ENCODE measurements at regions not wholly inside any gene's neighbourhood (a gene's known extent, or its start where the extent isn't known, plus 50 kb on each side); places are given as distances from the start of the nearest gene placed in this dataset.
A peak's percentile ranks its signal among the peaks of the same experiment; 100 is the strongest.

DNA sequence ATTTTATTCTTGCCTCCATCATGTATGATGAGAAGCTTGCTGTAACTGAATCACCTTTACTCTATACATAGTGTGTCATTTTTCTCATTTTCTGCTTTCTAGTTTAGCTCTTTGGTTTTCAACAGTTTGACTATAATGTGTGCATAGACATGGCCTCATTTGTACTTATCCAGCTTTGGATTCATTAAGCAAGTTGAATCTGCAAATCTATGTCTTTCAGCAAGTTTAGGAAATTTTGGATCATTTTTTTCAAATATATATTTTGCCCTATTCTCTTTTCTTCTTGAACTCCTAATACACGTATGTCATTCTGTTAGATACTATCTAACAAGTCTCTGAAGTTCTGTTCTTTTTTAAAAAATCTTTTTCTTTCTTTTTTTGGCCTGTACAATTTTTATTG is 57.8 kb downstream of the PRLHR start:
- in situ Hi-C loops (cut with HindIII; ENCODE audit: low sequenced_read_pairs), result no loop called here
- TF ChIP-seq, protein P1, sequence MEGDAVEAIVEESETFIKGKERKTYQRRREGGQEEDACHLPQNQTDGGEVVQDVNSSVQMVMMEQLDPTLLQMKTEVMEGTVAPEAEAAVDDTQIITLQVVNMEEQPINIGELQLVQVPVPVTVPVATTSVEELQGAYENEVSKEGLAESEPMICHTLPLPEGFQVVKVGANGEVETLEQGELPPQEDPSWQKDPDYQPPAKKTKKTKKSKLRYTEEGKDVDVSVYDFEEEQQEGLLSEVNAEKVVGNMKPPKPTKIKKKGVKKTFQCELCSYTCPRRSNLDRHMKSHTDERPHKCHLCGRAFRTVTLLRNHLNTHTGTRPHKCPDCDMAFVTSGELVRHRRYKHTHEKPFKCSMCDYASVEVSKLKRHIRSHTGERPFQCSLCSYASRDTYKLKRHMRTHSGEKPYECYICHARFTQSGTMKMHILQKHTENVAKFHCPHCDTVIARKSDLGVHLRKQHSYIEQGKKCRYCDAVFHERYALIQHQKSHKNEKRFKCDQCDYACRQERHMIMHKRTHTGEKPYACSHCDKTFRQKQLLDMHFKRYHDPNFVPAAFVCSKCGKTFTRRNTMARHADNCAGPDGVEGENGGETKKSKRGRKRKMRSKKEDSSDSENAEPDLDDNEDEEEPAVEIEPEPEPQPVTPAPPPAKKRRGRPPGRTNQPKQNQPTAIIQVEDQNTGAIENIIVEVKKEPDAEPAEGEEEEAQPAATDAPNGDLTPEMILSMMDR (IDR thresholded peaks at IDR 0.05; ENCODE audit: low read depth, low read length), result no peak
- H3K4me3 ChIP-seq (ENCODE audit: low read depth, low read length), result no peak overlapping the region
- no peak for DNase-seq (ENCODE audit: low read depth, low spot score)

DNA sequence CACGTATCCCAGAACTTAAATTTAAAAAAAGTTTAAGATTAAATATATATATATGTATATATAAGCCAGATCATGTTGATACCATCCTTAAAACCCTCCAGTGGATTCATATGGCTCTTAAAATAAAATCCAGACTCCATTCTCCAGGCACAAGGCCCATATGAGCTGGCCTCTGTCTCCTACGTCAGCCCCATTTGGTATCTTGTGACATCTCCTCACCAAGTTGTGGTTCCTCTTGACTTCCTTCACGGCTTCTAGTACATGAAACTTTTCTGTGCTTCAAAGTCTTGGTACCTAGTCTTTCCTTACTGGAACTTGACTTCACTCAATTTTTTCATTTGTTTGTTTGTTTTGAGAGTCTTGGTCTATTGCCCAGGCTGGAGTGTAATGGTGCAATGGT is 61.3 kb downstream of the PRLHR start:
- no peak for DNase-seq (ENCODE audit: low read depth, low spot score)
- H3K4me3 ChIP-seq (ENCODE audit: low read depth, low read length), result no peak overlapping the region
- in situ Hi-C loops (cut with HindIII; ENCODE audit: low sequenced_read_pairs), result no loop called here
- TF ChIP-seq, protein P1 (IDR thresholded peaks at IDR 0.05; ENCODE audit: low read depth, low read length), result no peak

DNA sequence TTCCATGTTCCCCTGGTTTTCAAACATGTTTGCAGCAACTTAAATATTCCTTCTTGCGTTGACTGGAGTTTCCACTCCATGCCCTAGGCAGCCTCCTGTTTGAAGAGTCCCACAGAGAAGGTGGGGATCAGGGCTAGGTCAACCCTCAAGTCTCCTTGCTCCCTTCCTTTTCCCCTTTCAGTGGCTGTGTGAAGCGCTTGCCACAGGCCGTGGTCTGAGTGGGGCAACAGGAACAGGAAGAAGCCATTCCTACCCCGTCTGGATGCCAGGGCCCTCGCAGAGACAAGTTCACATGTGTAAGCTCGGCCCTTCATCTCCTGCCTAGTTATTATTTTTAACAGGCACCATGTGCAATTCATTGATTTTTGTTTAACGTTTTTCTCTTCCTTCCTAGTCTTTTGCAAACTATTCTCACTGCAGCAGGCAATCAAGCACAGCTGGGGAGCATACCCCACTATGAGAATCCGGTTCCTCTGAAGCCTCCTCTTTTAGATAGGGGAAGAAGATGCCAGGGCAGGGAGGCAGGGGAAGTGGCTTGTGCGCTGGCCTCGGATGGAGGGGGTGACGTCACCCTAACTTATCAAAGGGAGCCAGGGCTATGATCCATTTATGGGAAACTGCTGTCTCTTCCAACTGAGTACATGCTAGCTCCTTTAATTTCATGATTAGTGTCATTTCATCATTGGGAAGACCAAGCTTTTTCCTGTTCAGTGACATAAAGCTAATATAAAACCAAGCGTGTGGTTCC is 64.2 kb downstream of the PRLHR start:
- DNase-seq (ENCODE audit: low read depth, low spot score), result no peak
- TF ChIP-seq, protein P1 (IDR thresholded peaks at IDR 0.05; ENCODE audit: low read depth, low read length), result no peak

DNA sequence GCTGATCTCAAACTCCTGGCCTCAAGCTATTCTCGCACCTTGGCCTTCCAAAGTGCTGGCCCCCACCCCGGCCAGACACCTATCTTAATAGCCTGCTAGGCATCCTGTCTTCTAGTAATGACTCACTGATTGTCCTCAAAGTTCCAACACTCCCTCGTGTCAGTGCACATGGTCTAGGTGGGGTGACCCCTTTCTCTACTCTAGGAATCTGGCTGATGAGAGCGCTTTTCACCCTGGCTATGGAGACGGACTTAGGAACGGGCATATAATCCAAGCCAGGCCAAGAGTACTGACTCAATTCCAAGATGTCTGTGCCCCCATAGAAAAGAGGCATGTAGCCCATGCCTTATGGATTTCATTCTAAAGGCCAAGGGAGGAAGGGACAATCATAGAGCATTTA is 67.0 kb downstream of the PRLHR start:
- in situ Hi-C loops (cut with HindIII; ENCODE audit: low sequenced_read_pairs), result no loop called here
- no peak for DNase-seq (ENCODE audit: low read depth, low spot score)
- TF ChIP-seq, protein P1 (IDR thresholded peaks at IDR 0.05; ENCODE audit: low read depth, low read length), result no peak
- no peak overlapping the region for H3K4me3 ChIP-seq (ENCODE audit: low read depth, low read length)

More for the DNA sequence above, 64.2 kb downstream of the PRLHR start:
- H3K4me3 ChIP-seq (ENCODE audit: low read depth, low read length), result no peak overlapping the region
- in situ Hi-C loops (cut with HindIII; ENCODE audit: low sequenced_read_pairs), result no loop called here

DNA sequence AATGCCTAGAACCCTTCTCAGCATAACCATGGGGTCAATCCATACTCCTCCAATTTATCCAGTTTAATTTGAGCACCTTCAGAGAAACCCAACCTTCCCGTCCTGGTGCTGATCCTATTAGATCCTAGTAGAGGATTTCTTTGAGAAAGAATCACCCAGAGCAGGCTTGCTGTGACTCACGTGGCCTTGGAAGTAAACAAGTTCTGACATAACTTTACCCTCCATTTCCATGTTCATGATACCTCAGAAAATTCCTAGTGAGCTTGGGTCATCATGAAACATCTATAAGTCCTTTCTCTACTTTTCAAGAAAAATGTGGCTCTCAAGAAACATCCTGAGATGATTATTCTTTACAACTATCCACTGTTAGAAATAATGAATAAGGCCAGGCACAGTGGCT is 71.7 kb downstream of the PRLHR start:
- DNase-seq (ENCODE audit: low read depth, low spot score), result no peak
- in situ Hi-C loops (cut with HindIII; ENCODE audit: low sequenced_read_pairs), result no loop called here
- H3K4me3 ChIP-seq (ENCODE audit: low read depth, low read length), result no peak overlapping the region
- TF ChIP-seq, protein P1 (IDR thresholded peaks at IDR 0.05; ENCODE audit: low read depth, low read length), result no peak

DNA sequence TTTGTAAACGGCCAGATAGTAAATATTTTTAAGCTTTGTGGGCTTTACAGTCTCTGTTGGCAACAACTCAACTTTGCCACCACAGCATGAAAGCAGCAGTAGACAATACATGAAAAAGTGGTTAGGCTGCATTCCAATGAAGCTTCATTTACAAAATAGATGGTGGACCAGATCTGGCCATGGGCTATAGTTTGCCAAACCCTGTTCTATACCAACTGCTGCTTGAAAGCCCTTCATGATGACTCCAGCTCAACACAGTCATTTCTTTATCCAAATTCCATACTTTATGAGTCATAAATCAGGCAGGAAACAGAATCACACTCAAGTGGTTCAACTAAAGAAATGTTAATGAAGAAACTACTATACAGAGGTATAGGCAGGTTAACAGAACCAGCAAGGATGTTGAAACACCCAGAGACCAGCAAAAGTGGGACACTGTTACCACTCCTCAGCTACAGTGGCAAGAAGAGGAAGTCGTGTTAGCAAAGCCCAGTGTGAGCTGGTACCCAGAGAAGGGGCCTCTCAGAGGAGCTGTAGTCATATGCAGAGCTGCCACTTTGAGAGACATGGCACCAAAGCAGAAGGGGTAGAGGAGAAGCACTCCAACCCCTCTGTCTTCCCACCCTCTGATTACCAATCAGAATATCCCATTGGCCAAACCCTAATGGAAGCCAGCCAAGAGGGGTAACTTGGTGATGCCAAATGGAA is 72.5 kb downstream of the PRLHR start:
- peak; percentile 25 for DNase-seq (ENCODE audit: low read depth, low spot score)
- TF ChIP-seq, protein P1 (IDR thresholded peaks at IDR 0.05; ENCODE audit: low read depth, low read length), result no peak
- in situ Hi-C loops (cut with HindIII; ENCODE audit: low sequenced_read_pairs), result no loop called here
- H3K4me3 ChIP-seq (ENCODE audit: low read depth, low read length), result no peak overlapping the region
